IPS-NIHi7 (cell line): ENCODE measurements at regions not wholly inside any gene's neighbourhood (a gene's known extent, or its start where the extent isn't known, plus 50 kb on each side); places are given as distances from the start of the nearest gene placed in this dataset.

Experiments
- DNase-seq: peaks from one replicate; pipeline ENCODE4 v3.0.0; 2012; ENCODE audit warnings: mixed read lengths; ENCODE audit errors: extremely low spot score

DNA sequence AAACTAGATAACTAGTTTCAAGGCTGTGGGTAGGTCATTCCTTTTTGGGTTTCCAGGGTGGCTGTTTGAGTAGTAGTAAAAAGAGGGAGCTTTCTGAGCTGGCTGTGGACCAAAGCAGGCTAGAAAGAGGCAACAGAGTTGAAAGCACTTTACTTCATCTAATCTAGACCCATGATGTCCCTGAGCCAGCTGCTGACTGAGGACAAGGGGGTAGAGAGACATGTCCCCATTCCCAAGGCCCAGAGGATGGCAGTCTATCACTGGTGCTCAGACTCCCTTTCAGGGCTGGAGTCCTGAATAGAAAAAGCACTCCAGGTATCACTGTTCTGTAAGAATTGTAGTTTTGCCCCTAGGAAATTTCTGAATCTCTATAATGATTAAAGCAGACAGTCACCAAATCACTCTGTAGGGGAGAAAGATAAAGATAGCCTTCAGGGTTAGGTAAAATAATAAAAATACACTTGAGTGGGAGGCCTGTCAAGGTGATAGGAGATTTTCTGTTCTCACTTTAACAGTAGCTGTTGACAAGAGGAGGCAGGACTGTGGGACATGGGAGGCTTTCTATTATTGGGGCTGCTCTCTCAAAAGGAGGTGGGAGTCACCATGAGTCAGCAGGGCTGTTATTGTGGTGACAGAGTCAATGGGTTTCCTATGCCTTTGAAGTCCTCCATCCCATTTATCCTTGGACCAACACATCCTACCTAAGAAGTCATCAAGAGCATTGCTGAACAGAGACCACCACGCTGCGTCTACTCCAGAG lies 190.2 kb upstream of the MPHOSPH6 start:
- no peak for DNase-seq

DNA sequence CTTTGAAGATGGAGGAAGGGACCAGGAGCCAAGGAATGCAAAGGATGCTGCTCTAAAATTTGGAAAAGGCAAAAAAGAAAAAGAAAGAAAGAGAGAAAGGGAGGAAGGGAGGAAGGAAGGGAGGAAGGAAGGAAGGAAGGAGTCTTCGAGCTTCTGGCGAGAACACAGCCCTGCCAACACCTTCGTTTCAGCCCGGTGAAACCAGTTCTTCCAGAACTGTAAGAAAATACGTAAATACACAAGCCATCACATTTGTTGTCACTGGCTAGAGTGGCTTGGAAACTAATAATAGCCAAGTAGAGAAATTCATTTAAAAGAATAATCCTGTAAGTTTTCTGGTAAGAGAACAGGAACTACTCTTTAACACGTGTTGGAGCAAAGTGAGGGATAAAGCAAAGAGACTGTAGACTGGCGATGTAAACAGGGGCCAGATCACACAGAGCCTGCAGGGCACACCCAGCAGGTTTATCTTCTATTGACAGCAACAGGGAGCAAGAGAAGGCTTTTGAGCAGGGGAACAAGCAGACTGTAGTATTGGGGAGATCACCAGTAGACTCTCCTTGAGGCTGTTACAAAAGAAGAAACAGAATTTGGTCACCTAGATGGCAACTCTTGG lies 188.7 kb upstream of the MPHOSPH6 start:
- no peak for DNase-seq

DNA sequence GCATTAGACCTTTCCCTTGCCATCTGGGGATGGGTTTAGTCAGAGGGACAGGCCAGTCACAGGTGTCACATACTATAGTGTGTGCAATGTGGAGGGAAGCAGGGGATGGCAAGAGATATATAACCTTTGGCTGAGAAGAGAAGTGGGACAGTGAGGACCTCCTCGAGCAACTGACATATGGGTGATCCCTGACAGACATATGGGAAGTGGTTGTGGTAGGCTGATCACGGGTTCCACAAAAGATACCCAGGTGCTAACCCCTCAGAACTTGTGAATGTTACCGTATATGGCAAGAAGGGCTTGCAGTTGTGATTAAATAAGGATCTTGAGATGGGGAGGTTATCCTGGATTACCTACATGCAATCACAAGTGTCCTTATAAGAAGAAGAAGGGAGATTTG lies 188.1 kb upstream of the MPHOSPH6 start:
- no peak for DNase-seq

DNA sequence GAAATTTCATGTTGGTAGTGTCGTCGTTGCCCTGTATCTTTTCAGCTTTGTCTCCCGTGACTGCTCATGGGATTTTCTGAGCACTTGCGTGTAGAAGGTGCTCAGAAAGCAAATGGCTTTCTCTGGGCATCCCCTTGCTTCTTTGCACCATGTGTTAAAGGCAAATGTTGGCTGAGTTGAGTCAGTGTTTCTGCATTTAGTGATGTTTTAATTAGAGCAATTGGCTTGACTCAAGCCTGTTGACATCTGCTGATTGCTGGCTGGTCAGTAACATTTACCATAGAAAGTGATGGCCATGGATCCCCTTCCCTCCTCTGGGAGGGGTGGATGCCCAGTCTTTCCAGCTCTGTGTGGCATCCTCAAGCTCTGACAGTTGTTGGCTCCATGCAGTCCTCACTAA lies 187.2 kb upstream of the MPHOSPH6 start:
- DNase-seq = no peak

- DNase-seq = no peak
Observed at GRCh38 chr16:82350560-82350959, 180.5 kb upstream of the MPHOSPH6 start.

DNA sequence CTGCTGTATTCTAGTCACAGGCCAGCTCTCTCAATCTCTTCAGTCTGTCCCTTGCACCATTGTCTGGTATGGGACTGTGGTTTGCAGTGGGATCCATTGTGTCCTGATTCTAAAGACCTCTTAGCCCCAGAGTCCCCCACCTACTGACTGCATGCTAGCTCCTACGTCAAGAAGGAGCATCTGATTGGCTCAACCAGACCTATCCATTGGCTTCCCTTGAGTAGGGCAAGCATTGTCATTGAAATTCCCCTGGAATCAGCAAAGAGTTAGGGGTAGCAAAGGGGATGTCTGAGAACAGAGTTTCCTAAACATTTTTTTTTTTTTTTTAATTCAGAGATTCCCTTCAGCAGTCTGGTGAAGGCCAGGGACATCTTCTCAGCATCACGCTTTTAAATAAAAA lies 175.3 kb upstream of the MPHOSPH6 start:
- no peak for DNase-seq

DNA sequence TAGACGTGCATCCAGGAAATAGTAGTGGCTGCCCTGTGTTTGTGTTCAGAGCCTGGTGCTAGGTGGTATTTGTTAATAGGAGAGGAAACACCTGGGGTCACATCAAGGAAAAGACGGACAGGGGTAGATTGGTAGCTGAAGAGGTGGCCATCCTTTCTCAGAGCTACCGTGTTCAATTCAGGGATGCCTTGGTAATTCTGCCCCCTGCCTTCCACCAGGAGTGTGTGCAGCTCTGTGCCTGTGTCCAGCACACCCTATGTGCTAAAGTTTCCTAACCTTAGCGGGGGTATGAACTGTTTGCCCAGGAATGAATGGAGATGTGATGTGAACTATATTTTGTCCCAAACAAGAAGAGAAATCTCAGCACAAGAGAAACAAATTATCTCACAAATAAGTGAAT lies 174.1 kb upstream of the MPHOSPH6 start:
- peak; percentile 68 for DNase-seq

DNA sequence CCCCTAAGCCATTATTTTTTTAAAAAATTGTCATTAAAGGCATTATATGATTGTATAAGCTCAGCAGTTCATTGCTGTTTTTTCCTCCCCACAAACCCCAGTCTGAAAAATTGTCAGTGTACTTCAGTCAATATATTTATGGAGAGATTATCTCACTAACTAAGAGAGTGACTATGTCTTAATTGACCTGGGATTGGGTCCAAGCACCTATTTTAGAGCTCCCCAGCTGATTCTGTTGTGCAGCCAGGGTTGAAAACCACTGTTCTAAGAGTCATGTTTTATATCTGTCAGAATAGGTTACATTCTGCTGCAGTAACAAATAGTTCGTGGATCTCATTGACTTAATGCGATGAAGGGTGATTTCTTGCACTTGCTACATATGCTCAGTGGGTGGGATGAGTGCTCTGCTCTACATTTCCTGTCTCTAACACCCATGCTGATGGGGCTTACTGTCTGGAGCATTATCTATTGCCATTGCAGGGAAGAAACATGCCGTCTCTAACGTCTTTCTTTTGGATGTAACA lies 171.2 kb upstream of the MPHOSPH6 start:
- no peak for DNase-seq

GRCh38 chr16:82340531-82340930 lies 170.5 kb upstream of the MPHOSPH6 start:
- DNase-seq = no peak

DNA sequence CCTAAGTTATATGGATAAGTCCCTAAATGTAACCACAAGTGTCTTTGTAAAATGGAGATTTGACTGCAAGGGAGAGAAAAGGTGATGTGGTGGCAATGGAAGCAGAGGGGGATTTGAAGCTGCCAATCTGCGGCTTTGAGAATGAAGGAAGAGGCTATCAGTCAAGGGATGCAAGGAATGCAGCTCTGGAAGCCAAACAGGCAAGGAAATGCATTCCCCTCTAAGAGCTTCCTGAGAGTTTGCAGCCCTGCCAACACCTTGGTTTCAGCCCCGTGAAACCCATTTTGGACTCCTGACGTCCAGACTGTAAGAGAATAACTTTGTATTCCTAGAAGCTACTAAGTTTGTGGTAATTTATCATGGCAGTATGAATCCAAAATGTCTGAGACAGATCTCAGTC lies 167.3 kb upstream of the MPHOSPH6 start:
- no peak for DNase-seq

DNA sequence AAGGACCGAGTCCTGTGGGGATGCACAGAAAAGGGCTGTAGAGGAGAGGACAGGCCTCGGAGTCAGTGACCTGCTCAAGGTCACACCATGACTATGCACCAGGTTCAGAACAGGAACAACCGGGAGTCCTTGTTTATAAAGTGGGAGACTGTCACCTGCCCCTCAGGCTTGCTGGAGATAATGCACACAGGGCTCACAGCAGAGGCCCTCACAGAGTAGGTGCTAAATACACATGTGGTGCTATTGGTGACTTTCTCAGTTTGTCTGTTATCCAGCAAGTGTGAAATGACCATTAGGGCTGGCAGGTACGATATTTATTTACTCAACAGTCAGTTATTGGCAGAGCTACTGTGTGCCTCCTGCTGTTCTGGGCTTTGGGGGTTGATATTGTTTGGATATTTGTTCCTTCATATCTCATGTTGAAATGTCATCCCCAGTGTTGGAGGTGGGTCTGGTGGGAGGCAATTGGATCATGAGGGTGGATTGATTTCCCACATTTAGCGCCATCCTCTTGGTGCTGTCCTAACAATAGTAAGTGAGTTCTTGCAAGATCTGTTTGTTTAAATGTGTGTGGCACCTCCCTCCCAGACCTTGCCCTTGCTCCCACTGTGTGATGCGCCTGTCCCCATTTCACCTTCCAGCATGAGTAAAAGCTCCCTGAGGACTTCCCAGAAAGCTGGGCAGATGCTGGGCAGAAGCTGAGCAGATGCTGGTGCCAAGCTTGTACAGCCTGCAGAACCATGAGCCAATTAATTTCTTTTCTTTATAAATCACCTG lies 162.1 kb upstream of the MPHOSPH6 start:
- no peak for DNase-seq

- no peak for DNase-seq
Observed at GRCh38 chr16:82331397-82331796, 161.4 kb upstream of the MPHOSPH6 start.

GRCh38 chr16:82329504-82330192 lies 159.6 kb upstream of the MPHOSPH6 start:
- no peak for DNase-seq

DNA sequence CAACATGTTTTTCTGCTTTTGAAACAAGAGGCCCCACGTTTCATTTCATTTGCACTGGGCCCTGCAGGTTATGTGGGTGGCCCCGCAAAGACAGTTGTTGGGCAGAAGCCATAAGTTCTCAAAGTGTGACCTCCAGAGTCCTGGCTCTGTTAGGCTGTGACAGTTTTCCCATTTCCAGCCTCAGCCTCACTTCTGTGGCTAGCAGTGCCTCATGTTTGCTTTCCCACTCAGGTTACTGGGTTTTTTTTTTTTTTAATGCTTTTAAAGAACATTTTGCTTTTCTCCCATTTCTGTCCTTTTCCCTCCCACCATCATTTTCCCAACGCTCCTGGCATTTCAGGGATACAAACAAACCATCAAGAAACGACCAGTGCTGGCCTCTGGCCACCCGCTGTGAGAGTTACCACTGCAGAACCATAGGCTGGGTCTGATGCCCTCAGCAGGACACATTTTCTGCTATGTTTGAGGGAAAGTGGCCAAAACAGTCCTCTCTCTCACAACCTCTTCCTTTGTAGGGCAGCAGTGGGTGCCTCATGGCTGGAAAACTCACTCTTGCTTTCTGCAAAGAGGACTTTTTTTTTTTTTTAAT lies 159.0 kb upstream of the MPHOSPH6 start:
- no peak for DNase-seq

GRCh38 chr16:82323171-82323570 lies 153.1 kb upstream of the MPHOSPH6 start:
- DNase-seq = no peak

- DNase-seq = no peak
Observed at GRCh38 chr16:82322177-82322576, 152.2 kb upstream of the MPHOSPH6 start.

GRCh38 chr16:82319038-82319437 lies 149.0 kb upstream of the MPHOSPH6 start:
- DNase-seq = no peak

DNA sequence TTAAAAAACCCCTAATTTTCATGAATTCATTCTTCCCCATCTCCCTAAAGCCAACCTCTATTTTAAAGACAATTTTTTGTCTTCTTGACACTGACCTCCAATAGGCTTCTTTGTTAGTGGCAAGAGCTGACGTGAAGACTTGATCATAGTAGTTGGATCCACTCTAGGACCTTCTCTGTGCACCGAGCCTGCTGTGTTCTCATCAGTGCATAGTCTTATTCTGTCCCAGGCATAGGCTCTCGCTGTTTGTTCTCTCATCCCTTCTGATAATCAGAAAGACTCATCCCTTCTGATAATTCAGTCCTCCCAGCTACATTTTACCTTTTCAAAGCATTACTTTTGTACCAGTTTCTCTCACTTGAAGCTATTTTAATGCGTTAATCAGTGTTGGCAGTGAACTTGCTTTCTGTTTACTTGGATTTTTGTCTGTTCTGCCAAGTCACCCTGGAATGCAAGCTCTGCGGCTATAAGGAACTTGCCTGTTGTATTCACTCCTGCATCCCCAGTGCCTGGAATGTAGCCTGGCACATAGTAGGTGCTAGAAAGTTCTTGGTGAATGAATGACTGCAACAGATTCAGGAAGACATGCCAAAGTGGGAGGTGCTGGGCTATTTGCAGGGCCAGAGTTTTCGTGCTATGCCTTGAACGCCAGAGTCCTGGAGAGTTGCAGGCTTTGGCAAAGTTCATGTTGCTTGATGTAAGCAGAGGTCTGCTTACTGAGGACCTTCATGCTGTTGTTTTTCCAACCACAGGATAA lies 147.6 kb upstream of the MPHOSPH6 start:
- DNase-seq = no peak

- DNase-seq = no peak
Observed at GRCh38 chr16:82313754-82314153, 143.7 kb upstream of the MPHOSPH6 start.

GRCh38 chr16:82311528-82311927 lies 141.5 kb upstream of the MPHOSPH6 start:
- DNase-seq = no peak
